Left cardiac atrium (tissue), 4 donors: ENCODE measurements at regions not wholly inside any gene's neighbourhood (a gene's known extent, or its start where the extent isn't known, plus 50 kb on each side); places are given as distances from the start of the nearest gene placed in this dataset.
"Not testable (repeated sequence)": the region's sequence is repeated elsewhere in the genome, so short reads cannot be mapped to it uniquely, and the experiment has no call there.

ENCODE experiments used
- ATAC-seq, 2 donors: fragments of 200-7000 bp; cut with Tn5 transposase; one replicate each; pipeline ENCODE4 v1.9.1; 2020; ENCODE audit warnings: mild to moderate bottlenecking in 2 of 2, moderate library complexity in 2 of 2
- DNase-seq: peaks from one replicate; pipeline ENCODE4 v3.0.0-alpha.2; 2020
- intact Hi-C, 2 donors: fragments of 100-400 bp; cut with DNase I; formaldehyde crosslinking; loops; one replicate each; pipeline versions ENCODE4 v1.14.1 to v1.15.1; 2022 to 2023
- donor health status: DM: no; HTN: yes; CAD: no.
- donor health status: DM: no; HTN: yes; CAD: no; lungs with severe emphysema.
- donor health status: DM: yes; HTN: yes; CAD: no.
- donor health status: Dilated cardiomyopathy.

DNA sequence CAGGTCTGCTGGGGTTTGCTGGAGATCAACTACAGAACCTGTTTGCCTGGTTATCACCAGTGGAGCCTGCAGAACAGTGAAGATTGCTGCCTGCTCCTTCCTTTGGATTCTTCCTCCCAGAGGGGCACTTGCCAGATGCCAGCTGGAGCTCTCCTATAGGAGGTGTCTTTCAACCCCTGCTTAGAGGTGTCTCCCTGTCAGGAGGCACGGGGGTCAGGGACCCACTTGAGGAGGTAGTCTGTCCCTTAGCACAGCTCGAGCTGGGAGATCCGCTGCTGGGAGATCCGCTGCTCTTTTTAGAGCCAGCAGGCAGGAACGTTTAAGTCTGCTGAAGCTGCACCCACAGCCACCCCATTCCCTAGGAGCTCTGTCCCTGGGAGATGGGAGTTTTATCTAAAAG, 1806.3 kb upstream of the ADGRL3 start:
- ATAC-seq (no peak), DNase-seq (no peak)
- intact Hi-C loops = no loop called here

DNA sequence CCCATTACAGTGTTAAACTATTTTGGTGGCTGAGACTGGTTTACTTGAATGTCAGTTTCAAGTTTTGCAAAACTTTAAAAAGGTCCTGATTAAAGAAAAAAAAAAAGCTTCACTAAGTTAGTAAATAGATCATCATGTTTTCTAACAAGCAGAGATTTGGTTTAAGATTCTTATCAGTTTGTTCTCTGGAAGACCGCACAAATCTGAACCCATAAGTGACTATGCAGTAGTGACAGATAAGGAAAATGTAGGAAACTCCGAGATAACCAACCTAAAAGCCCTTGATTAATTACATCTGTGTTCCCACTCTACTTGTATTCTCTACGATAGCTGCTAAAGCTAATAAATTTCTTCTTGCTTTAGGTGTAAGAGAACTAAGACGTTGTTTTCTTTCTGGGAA, 1799.8 kb upstream of the ADGRL3 start:
- ATAC-seq (no peak), DNase-seq (no peak)
- intact Hi-C loops = no loop called here

DNA sequence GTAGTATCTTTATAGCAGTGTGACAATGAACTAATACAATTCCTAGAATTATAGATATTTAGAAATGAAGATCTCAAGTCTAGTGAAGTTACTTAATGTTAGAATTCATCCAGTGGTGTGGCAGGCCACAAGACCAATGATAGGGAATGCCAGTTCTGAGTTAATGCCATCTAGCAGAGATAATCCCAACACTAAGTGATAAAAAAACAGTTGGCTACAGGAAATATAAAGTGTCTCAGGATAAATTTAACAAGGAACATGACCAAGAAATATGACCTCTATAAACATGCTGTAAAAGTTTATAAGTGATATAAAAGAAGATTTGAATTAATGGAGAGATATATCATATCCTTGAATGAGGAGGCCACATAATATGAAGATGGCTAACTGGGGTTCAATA, 1790.5 kb upstream of the ADGRL3 start:
- ATAC-seq = no peak
- intact Hi-C loops = no loop called here
- no peak for DNase-seq

DNA sequence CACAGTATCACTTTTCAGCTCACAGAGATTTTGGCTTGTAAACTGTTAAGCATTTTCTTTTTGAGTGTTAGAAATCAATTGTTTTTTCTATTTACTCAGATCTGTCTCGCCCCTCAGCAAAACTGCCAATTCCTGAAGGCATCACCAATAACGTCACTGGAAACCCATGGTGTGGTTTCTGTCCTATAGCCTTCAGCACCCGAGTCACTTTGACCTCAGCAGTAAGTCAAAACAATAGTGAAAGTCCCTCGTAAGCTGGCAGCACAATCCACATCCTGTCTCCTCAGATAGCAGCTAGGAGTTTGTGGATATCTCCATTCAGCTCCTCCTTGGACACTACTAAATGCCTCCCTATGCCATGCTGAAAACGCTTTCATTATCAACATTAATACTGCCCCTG, 1787.4 kb upstream of the ADGRL3 start:
- intact Hi-C loops = no loop called here

DNA sequence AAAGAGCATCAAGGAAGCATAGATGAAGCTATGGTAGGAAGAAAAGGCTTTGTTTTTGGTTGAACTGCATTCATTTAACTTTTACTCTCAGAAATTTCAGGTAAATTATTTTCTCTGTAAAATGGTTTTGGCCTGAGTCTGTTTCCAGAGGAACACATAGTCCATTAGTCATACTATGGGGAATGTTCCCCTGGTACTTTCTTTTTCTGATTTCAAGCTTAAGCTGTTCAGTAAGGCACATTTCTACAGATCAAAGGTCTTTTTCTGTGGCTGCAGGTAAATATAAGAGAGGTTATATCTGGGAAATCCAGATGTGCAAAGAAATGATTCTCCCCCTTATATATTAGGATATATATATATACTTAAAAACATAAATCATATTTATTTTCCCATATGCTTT, 1744.4 kb upstream of the ADGRL3 start:
- intact Hi-C loops = no loop called here
- ATAC-seq (no peak), DNase-seq (no peak)

More for the DNA sequence above, 1787.4 kb upstream of the ADGRL3 start:
- no peak for ATAC-seq
- no peak for DNase-seq

DNA sequence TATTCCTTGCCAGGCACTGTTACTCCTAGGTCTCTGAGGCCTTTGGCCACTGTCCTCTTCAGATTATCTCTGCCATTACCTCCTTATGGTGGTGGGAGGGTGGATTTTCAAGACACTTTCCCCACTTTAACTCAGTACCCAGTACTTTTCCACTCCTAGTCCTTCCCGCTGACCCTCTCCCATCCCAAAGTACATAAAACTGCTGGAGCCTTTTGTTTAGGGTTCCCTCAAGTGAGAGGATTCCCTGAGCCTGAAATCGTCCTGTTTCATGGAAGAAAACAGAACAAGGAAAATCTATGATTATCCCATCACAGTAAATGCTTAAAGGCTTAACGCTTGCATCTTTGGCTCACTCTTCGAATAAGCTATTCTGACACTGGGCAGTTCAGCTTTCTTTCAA, 1742.5 kb upstream of the ADGRL3 start:
- DNase-seq (no peak), ATAC-seq (no peak)
- intact Hi-C loops = no loop called here

DNA sequence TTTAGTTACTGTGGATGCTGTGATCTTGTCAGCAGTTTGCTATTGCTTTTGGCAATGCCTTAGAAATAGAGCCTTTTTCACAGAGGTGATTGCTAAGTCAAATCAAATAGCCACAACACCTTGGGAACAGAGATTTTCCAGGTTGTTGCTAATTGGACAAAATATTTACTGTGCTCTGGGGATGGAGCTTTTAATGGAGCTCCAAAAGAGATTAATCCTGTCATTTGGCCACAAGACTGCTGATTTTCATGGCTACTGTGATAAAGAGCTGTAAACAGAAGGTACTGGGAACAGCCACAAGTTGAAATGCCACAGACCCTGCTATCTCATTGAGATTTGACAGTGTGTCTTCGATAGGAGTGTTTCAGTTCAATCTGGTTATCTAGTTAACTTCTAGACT, 1715.2 kb upstream of the ADGRL3 start:
- intact Hi-C loops = no loop called here
- no peak for DNase-seq
- no peak for ATAC-seq

DNA sequence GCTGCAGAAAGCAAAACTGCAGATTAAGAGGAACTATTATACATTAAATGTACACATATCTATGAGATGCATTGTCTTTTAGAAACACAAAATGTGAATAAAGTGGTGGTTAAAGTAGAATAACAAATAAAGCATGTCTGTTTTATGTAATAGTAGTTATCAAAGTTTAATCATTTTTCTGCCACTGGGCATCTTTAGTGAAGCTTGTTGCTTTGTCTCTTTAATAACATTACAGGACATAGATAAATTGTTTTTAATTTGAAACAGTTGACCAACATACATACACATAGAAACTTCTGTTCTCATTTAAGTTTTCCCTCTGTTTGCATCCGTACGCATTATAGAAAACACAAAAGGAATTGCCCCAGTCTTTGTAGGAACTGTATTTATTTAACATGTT, 1700.0 kb upstream of the ADGRL3 start:
- DNase-seq = no peak
- intact Hi-C loops = no loop called here
- ATAC-seq = no peak

DNA sequence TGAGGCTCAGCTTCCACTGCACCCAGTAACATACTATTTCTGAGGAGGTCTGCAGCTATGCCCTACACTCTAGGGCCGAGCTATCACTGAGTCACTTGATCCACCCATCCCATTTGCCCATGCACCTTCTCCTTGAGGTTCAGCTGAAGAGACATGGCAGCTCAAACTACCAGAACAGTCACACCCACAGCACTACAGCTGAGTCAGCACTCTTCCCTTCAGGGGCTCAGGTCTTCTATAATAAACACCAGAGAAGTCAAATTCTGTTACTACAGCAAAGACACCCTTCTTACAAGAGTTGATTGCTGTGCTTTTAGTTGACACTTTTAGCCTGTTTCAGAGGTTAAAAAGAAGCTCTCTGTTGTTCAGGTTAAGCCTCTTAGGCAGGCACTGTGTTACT, 1696.4 kb upstream of the ADGRL3 start:
- intact Hi-C loops = no loop called here
- ATAC-seq (no peak), DNase-seq (no peak)

DNA sequence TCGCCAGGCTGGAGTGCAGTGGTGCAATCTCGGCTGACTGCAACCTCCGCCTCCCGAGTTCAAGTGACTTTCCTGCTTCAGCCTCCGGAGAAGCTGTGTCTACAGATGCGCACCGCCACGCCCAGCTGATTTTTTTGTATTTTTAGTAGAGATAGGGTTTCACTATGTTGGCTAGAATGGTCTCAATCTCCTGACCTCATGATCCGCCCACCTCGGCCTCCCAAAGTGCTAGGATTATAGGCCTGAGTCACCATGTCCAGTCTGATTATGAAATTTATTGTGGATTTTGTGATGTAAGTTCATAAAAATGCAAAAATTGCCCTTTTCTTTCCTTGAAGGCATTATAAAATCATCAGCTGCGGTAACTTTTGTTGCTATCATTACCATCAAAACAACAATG, 1688.3 kb upstream of the ADGRL3 start:
- intact Hi-C loops, DNase-seq, ATAC-seq: not testable (repeated sequence)

DNA sequence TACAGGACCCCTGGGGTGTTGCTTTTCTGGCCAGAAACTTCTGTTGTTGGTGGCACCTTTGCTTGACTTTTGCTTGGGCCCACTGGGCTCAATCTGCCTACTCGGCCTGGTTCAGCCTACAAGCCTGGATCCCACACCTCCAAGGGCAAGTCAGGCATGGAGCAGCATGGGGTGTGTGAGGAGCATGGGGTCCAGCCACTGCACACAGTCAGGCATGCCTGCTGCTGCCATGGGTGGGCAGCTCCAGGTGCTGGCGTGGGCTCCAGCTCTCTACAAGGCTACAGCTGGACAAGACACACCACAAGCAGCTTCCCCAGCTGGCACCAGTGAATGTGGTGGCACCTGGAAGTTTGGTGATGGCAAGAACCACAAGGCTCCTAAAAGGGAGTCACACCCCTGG, 1683.1 kb upstream of the ADGRL3 start:
- intact Hi-C loops = no loop called here
- ATAC-seq = no peak
- DNase-seq = no peak

DNA sequence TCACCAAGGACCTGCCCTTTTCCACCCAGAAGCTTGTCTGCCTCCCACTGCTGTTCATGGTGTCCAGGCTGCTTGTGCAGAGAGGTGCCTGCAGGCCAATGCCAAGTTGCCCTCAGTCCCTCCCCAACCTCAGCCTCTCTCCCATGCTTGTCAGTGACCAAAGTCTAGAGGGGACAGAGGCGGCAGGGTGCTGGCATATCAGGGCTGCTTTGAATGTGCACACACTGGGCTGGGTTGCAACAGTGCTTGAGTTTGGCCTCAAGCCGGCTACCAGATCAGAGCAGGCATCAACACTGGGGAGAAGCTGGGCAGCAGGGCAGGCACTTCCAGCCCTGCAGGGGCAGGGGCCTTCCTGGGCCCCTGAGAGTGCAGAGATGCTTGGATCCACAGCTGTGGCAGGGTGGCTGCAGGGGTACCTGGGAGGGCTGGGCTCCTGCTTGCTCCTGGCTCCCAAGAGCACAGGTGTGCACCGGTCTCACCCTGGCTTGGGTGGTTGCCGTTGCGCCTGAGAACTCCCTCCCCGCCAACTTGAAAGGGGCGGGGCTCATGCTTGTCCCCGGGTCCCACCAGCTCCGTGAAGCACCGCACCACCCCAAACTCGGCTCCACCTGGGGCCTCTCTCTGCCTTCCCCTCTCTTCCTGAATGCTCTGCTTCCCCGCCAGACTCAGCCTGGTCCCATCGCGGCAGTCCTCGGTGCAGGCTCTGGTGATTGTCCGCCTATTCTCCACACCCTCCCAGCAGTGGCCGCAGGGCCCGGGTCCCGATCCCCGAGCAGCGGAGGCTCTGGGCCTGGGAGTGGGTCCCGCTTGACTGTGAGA, 1681.9 kb upstream of the ADGRL3 start:
- ATAC-seq (no peak), DNase-seq (no peak)
- intact Hi-C loops = no loop called here

DNA sequence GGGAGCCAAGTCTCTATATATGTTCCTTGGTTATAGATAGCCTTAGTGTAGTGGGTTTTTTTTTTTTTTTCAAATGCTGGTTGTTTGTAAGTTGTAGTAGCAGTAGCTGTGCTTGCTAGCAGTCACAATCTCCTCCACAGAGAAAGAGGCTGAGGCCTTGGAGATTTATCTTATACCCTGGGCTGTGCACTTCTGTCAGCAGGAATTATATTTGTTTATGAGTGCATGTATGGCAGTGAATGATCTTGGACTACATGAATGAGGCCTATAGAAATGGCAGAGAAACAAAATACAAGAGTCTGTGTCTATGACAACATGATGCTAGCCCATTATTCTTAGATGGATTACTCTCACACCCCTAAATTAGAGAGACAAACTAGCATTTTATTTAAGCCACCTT, 1674.2 kb upstream of the ADGRL3 start:
- intact Hi-C loops = no loop called here
- DNase-seq (no peak), ATAC-seq (no peak)

DNA sequence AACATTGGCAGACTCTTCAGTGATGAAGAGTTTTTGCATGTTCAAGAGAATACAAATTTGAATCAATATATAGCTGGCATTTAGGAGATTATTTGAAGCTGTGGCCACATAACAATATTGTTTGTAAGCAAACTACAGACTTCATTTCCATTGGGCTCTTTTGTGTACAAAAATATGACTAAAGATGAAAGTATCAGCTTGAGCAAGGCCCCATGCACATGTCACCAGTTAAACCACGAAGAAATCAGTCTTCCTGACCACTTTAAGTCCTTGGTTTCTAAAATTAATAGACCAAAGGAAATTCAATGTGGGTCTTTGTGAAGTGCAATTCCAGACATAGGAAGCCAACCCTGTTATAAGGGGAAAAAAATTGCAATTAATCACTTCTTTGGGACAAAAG, 1664.6 kb upstream of the ADGRL3 start:
- no peak for ATAC-seq
- no peak for DNase-seq
- intact Hi-C loops = no loop called here

DNA sequence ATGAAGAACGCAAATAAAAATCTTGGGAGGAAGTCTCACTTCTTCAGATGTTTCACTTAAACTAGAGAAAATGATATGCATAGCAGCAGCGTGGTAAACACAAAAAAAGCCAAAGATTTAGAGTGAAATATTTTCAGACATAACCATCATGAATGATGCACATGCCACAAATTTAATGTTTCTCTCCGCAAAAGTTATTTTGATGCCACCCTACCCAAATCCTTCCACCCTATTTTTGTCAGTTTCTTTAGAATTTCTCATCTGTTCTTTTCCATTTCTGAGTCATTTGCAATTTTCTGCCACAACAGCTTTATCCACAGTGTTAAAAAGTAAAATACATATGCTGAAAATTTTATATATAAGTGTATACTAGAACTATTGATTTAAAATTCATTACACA, 1663.7 kb upstream of the ADGRL3 start:
- no peak for DNase-seq
- intact Hi-C loops = no loop called here
- ATAC-seq = no peak

DNA sequence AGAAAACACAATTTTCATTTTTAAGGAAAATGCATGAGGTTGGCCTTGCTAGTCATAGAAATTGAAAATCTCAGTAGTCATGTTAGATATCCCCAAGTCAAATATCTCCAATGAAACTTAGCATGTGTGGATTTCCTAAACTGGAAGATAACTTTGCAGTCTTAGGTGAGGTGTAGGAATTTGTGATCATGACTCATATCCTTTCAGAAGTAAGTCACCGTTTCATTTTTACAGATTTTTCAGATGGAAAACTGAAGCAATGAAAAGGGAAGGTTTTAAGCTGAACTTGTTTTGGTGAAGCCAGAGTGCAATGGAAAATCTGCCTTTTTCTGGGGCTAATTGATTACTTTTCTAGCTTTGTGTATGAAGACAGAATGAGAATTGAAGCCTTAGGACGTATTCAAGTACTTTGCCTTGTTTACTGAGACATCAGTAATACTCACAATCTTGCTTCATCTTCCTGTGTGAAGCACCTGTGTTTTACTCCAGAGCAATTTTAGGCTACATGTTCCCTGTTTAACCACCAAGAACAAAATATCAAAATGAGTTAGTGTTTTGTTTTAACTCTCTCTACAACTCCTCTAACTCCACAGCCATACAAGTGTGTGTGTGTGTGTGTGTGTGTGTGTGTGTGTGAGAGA, 1662.8 kb upstream of the ADGRL3 start:
- intact Hi-C loops = no loop called here
- DNase-seq (no peak), ATAC-seq (no peak)

DNA sequence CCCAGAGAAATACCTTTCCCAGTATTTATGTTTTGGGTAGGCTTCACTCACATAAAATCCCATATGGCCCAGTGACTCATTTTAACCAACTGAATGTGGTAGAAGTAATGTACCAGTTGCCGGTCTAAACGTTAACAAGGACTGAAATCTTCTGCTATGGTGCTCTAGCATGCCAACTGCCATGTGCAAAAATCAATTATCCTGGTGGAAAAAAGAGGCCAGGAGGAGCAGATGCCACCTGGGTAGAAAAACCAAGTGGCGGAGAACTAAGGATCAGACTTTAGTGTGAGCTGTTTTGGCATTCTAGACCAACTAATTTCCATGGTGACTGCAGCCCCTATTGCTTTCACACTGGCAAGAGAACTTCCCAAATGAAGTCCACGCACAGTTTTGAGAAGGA, 1660.7 kb upstream of the ADGRL3 start:
- no peak for ATAC-seq
- no peak for DNase-seq
- intact Hi-C loops = no loop called here

DNA sequence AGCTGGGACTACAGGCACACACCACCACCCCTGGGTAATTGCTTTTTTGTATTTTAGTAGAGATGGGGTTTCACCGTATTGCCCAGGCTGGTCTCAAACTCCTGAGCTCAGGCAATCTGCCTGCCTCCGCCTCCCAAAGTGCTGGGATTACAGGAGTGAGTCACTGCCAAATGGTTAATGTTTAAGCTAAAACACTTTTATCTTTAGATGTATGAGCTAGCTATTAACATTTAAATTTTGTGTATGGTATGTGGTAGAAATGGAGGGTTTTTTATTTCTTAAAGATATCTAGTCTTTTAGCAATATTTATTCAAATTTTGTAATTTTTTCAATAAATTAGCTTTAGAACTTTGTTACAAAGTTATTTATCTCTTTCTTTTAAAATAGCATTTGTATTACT, 1659.8 kb upstream of the ADGRL3 start:
- intact Hi-C loops = no loop called here
- DNase-seq (no peak), ATAC-seq (no peak)

DNA sequence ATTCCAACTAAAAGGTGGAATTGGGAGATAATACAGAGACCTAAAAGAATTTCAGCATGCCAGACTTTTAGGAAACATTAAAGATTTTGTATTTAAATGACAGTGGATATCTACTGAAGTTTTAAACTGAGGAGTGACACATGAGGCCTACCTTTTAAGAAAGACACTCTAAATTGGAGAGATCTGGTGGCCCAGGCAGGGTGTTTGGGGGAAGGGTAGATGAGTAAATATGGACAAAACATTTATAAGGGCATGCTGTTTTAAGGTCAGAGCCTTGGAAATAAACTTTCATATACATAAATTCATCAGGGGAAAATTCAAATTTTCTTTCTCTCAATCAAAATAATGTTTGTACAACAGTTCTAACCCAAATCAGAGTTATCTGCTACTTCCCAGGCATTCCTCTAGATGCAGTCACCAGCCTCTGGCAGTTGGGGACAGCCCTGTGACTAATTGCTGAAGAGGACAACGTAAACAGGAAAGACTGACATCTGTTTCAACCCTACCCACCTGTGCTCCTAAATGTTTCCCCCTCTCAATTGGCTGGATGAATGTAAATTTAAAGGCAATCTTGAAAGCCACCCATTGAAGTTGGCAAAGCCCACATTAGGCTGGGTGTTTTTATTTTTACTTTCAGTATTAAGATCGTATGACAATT, 1646.9 kb upstream of the ADGRL3 start:
- DNase-seq (no peak), ATAC-seq (no peak)
- intact Hi-C loops = no loop called here

DNA sequence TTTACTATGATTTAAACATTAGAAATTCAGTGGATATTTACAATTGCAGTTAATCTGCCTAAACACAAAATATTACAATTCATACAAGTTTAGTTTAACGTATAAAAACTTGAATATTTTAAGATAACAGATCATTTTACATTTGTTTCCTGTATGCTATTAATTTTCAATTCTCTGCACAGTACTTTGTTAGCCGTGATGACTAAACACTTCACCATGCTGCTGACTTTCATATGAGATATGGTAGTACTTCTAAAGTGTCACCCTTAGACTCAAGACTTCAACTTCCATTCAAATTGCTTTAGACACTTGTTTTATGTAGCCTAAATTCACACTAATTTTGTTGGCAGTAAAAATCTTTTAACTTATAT, 1646.4 kb upstream of the ADGRL3 start:
- DNase-seq (no peak), ATAC-seq (no peak)
- intact Hi-C loops = no loop called here

DNA sequence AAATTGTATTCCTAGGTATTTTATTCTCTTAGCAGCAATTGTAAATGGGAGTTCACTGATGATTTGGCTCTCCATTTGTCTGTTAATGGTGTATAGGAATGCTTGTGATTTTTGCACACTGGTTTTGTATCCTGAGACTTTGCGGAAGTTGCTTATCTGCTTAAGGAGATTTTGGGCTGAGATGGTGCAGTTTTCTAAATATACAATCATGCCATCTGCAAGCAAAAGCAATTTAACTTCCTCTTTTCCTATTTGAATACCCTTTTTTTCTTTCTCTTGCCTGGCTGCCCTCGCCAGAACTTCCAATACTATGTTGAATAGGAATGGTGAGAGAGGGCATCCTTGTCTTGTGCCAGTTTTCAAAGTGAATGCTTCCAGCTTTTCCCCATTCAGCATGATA, 1643.9 kb upstream of the ADGRL3 start:
- ATAC-seq, DNase-seq, intact Hi-C loops: not testable (repeated sequence)
